B cell (primary cell): ENCODE measurements at regions not wholly inside any gene's neighbourhood (a gene's known extent, or its start where the extent isn't known, plus 50 kb on each side); places are given as distances from the start of the nearest gene placed in this dataset.

Experiments used
- ATAC-seq: fragments of 200-7000 bp; cut with Tn5 transposase; one replicate; pipeline ENCODE4 v1.10.0; 2021; ENCODE audit warnings: low read depth, mild to moderate bottlenecking, moderate number of reproducible peaks, moderate library complexity
- CTCF ChIA-PET: fragments of 350-600 bp; sonication (Branson Sonifier 250); formaldehyde crosslinking; loops from one replicate; lab custom pipeline; 2021; ENCODE audit warnings: antibody characterized with exemption, inconsistent platforms; lab: Charles Lee
- POLR2A ChIA-PET: fragments of 350-600 bp; sonication (Branson Sonifier 250); formaldehyde crosslinking; loops from one replicate; lab custom pipeline; 2021; ENCODE audit warnings: antibody characterized with exemption; lab: Charles Lee
- DNase-seq: peaks from one replicate; pipeline ENCODE4 v3.0.0; 2013
- H2AFZ ChIP-seq: 2 replicates; pipeline ENCODE4 v1.6.1; 2012; ENCODE audit warnings: mild to moderate bottlenecking, low read depth, low read length; ENCODE audit not compliant: insufficient read depth, poor library complexity, severe bottlenecking
- H3K27ac ChIP-seq, 2 donors: 1 replicate in 1 of 2; 2 replicates in 1 of 2; pipeline ENCODE4 v1.5.1; 2012 to 2013; ENCODE audit warnings: low read length in 2 of 2, mild to moderate bottlenecking in 2 of 2, moderate library complexity in 1 of 2
- H3K27me3 ChIP-seq, 4 experiments: fragments of 200-600 bp in 1 of 4; sonication (generic) in 1 of 4; replicated peaks in 1 of 4; 1 replicate in 2 of 4; 2 replicates in 2 of 4; pipeline versions ENCODE4 v1.6.1 to v1.7.0; 2013 to 2016; ENCODE audit warnings: low read length in 3 of 4, mild to moderate bottlenecking in 2 of 4, mixed read lengths in 1 of 4, moderate library complexity in 1 of 4; ENCODE audit not compliant: insufficient read depth in 4 of 4, control insufficient read depth in 3 of 4; ENCODE audit errors: control extremely low read depth in 1 of 4
- H3K36me3 ChIP-seq, 2 experiments: replicated peaks in 1 of 2; 1 replicate in 1 of 2; 2 replicates in 1 of 2; pipeline versions ENCODE4 v1.6.1 to v1.7.1; 2013; ENCODE audit warnings: low read length in 1 of 2; ENCODE audit not compliant: insufficient read depth in 2 of 2, control insufficient read depth in 1 of 2; ENCODE audit errors: control extremely low read depth in 1 of 2, extremely low read depth in 1 of 2
- H3K4me1 ChIP-seq, 2 donors: fragments of 200-600 bp in 1 of 2; sonication (generic) in 1 of 2; 1 replicate in 1 of 2; 2 replicates in 1 of 2; pipeline versions ENCODE4 v1.5.1 to v1.6.1; 2013 to 2017; ENCODE audit warnings: low read length in 2 of 2; ENCODE audit not compliant: control insufficient read depth in 2 of 2, insufficient read depth in 2 of 2
- H3K4me2 ChIP-seq: replicated peaks from 2 replicates; pipeline ENCODE3; 2012; ENCODE audit warnings: mild to moderate bottlenecking, low read depth, low read length; ENCODE audit not compliant: poor library complexity, severe bottlenecking
- H3K4me3 ChIP-seq, 5 experiments: fragments of 200-600 bp in 1 of 5; sonication (generic) in 1 of 5; 1 replicate in 3 of 5; 2 replicates in 2 of 5; pipeline versions ENCODE4 v1.5.1 to v1.7.0; 2011 to 2016; ENCODE audit warnings: low read length in 4 of 5, mild to moderate bottlenecking in 4 of 5, low read depth in 2 of 5, control low read depth in 1 of 5, moderate library complexity in 1 of 5; ENCODE audit not compliant: insufficient read depth in 1 of 5; ENCODE audit errors: control extremely low read depth in 1 of 5, extremely low read depth in 1 of 5
- H3K79me2 ChIP-seq: fragments of 200-600 bp; sonication (generic); one replicate; pipeline ENCODE4 v1.6.0; 2016; ENCODE audit warnings: low read length; ENCODE audit not compliant: control insufficient read depth, insufficient read depth
- H3K9ac ChIP-seq: fragments of 200-600 bp; sonication (generic); 2 replicates; pipeline ENCODE4 v1.6.1; 2017; ENCODE audit warnings: mild to moderate bottlenecking, low read length, moderate library complexity
- H3K9me3 ChIP-seq, 3 donors: one replicate each; pipeline versions ENCODE4 v1.6.1 to v1.7.1; 2013; ENCODE audit warnings: low read length in 2 of 3; ENCODE audit not compliant: control insufficient read depth in 2 of 3, insufficient read depth in 1 of 3; ENCODE audit errors: control extremely low read depth in 1 of 3
- H4K20me1 ChIP-seq: 2 replicates; pipeline ENCODE4 v1.6.0; 2012; ENCODE audit warnings: mild to moderate bottlenecking, low read length; ENCODE audit not compliant: insufficient read depth, control insufficient read depth, poor library complexity, severe bottlenecking
- H3K27ac Mint-ChIP-seq: one replicate; pipeline ENCODE4 v1.8.0; 2021; ENCODE audit warnings: mixed read lengths
- H3K27me3 Mint-ChIP-seq: one replicate; pipeline ENCODE4 v1.8.0; 2021; ENCODE audit warnings: mixed read lengths
- H3K4me1 Mint-ChIP-seq: one replicate; pipeline ENCODE4 v1.8.0; 2021; ENCODE audit warnings: mixed read lengths
- H3K4me3 Mint-ChIP-seq: one replicate; pipeline ENCODE4 v1.8.0; 2021; ENCODE audit warnings: mixed read lengths
- H3K9me3 Mint-ChIP-seq: one replicate; pipeline ENCODE4 v1.8.0; 2022; ENCODE audit warnings: mixed read lengths; ENCODE audit not compliant: insufficient read depth
- CTCF ChIP-seq: fragments of 200-600 bp; IDR thresholded peaks from one replicate; pipeline ENCODE4 v1.8.0; 2022; ENCODE audit warnings: antibody characterized with exemption, mild to moderate bottlenecking
- EZH2 ChIP-seq: IDR thresholded peaks from 2 replicates; pipeline ENCODE4 v1.6.1; 2012; ENCODE audit warnings: borderline replicate concordance, low read depth, mild to moderate bottlenecking, moderate library complexity, low read length; ENCODE audit not compliant: insufficient read depth, poor library complexity, severe bottlenecking
- WGBS: methylation state at CpG from one replicate; pipeline ENCODE4 v1.1.5; 2013; ENCODE audit warnings: missing lambda C conversion rate; ENCODE audit not compliant: insufficient coverage; 5-methylcytosine and 5-hydroxymethylcytosine counted together
- intact Hi-C: fragments of 100-400 bp; cut with micrococcal nuclease; formaldehyde crosslinking; loops from one replicate; pipeline ENCODE4 v1.10.0; 2022

- Mint-ChIP-seq H3K4me1 (peaks cover 3% of the 10 kb centered on the region), H3K9me3 (no peaks in the 10 kb centered on the region), H3K4me3 (no peak overlapping the region), H3K27ac (no peak overlapping the region), H3K27me3 (peaks cover 14% of the 10 kb centered on the region)
- no peak overlapping the region for H3K4me3 ChIP-seq
- H3K36me3 ChIP-seq, result no peaks in the 10 kb centered on the region
- intact Hi-C loops, result no loop called here
- H3K9ac ChIP-seq, result no peak overlapping the region
- no peaks in the 10 kb centered on the region for H3K79me2 ChIP-seq
- H3K9me3 ChIP-seq, result no peaks in the 10 kb centered on the region
- H4K20me1 ChIP-seq, result no peaks in the 10 kb centered on the region
- no peak overlapping the region for H3K4me2 ChIP-seq
- ChIA-PET POLR2A (no interaction called here), CTCF (no interaction called here)
- ATAC-seq, result no peak
- H3K27ac ChIP-seq, result no peak overlapping the region
- WGBS, result 46% methylated on average over 25 of the region's 30 CpGs
- no peaks in the 10 kb centered on the region for H3K27me3 ChIP-seq
- no peak overlapping the region for H2AFZ ChIP-seq
- TF ChIP-seq EZH2 (no peak), CTCF (no peak)
- H3K4me1 ChIP-seq, result no peaks in the 10 kb centered on the region
- no peak for DNase-seq
These were observed 70.6 kb downstream of the COPS8 start for GRCh38 chr2:237156031-237156856.
